KMS-11 (cell line): ENCODE measurements at regions not wholly inside any gene's neighbourhood (a gene's known extent, or its start where the extent isn't known, plus 50 kb on each side); places are given as distances from the start of the nearest gene placed in this dataset.

Experiments used
- H2AFZ ChIP-seq: fragments of 200-600 bp; sonication (generic); 2 replicates; pipeline ENCODE4 v1.6.1; 2016; ENCODE audit warnings: antibody characterized with exemption, mixed run types, low read depth
- H3K27ac ChIP-seq: fragments of 200-600 bp; sonication (generic); 2 replicates; pipeline ENCODE4 v1.6.1; 2016; ENCODE audit warnings: mild to moderate bottlenecking, mixed run types
- H3K27me3 ChIP-seq: fragments of 200-600 bp; sonication (generic); 2 replicates; pipeline ENCODE4 v1.6.1; 2017; ENCODE audit warnings: mild to moderate bottlenecking, low read depth, mixed run types, moderate library complexity; ENCODE audit not compliant: insufficient read depth
- H3K36me3 ChIP-seq: fragments of 200-600 bp; sonication (generic); 2 replicates; pipeline ENCODE4 v1.6.1; 2017; ENCODE audit warnings: mild to moderate bottlenecking, mixed run types; ENCODE audit not compliant: insufficient read depth
- H3K4me1 ChIP-seq: fragments of 200-600 bp; sonication (generic); 2 replicates; pipeline ENCODE4 v1.6.1; 2016; ENCODE audit warnings: mild to moderate bottlenecking, low read depth, mixed run types; ENCODE audit not compliant: poor library complexity, severe bottlenecking
- H3K4me2 ChIP-seq: fragments of 200-600 bp; sonication (generic); 2 replicates; pipeline ENCODE4 v1.7.0; 2016; ENCODE audit warnings: mild to moderate bottlenecking, mixed run types
- H3K4me3 ChIP-seq: fragments of 200-600 bp; sonication (generic); IDR thresholded peaks from 2 replicates; pipeline ENCODE4 v1.6.1; 2017; ENCODE audit warnings: low read depth, low read length, mixed read lengths; ENCODE audit not compliant: insufficient read depth
- H3K79me2 ChIP-seq: fragments of 200-600 bp; sonication (generic); 2 replicates; pipeline ENCODE4 v1.6.1; 2016; ENCODE audit warnings: low read depth, mixed run types; ENCODE audit not compliant: insufficient read depth
- H3K9ac ChIP-seq: fragments of 200-600 bp; sonication (generic); 2 replicates; pipeline ENCODE4 v1.6.1; 2016; ENCODE audit warnings: mild to moderate bottlenecking, mixed run types
- H4K20me1 ChIP-seq: fragments of 200-600 bp; sonication (generic); 2 replicates; pipeline ENCODE4 v1.6.1; 2016; ENCODE audit warnings: mild to moderate bottlenecking, mixed run types; ENCODE audit not compliant: insufficient read depth
- CTCF ChIP-seq: fragments of 200-600 bp; sonication (generic); conservative IDR thresholded peaks from 2 replicates; pipeline ENCODE4 v1.6.1; 2017; ENCODE audit warnings: low read depth, mild to moderate bottlenecking, antibody characterized with exemption, low read length, moderate library complexity, mixed read lengths

DNA sequence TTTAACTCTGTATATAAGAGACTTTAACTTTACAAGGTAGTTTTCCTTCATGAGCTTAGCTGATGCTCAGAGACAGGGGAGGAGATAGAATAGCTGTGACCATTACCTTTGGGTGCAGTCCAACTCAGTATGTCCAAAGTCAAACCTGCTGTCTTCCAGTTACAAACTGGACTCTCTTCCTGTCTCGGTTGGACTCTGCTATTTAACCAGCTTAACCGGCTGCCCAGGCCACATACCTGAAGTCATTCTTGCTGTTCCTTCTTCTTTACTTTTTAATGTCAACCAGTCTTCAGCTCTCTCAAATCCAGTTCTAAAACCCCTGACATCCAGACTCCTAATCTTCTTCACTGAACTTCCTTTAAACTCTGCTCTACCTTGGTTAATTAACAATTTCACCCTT lies 138.3 kb upstream of the TSHZ2 start:
- no peak overlapping the region for H3K9ac ChIP-seq
- no peak overlapping the region for H2AFZ ChIP-seq
- H4K20me1 ChIP-seq: no peaks in the 10 kb centered on the region
- H3K4me3 ChIP-seq: no peak overlapping the region
- no peak for TF ChIP-seq CTCF
- H3K4me1 ChIP-seq: no peaks in the 10 kb centered on the region
- H3K27ac ChIP-seq: no peak overlapping the region
- no peak overlapping the region for H3K4me2 ChIP-seq
- no peaks in the 10 kb centered on the region for H3K36me3 ChIP-seq
- no peaks in the 10 kb centered on the region for H3K27me3 ChIP-seq
- H3K79me2 ChIP-seq: no peaks in the 10 kb centered on the region

- H3K79me2 ChIP-seq: no peaks in the 10 kb centered on the region
- no peak overlapping the region for H3K9ac ChIP-seq
- H3K4me1 ChIP-seq: no peaks in the 10 kb centered on the region
- H3K4me3 ChIP-seq: no peak overlapping the region
- no peak overlapping the region for H2AFZ ChIP-seq
- no peaks in the 10 kb centered on the region for H3K36me3 ChIP-seq
- no peak for TF ChIP-seq CTCF
- no peaks in the 10 kb centered on the region for H3K27me3 ChIP-seq
- H3K27ac ChIP-seq: no peak overlapping the region
- no peaks in the 10 kb centered on the region for H4K20me1 ChIP-seq
- no peak overlapping the region for H3K4me2 ChIP-seq
These were observed 139.9 kb upstream of the TSHZ2 start for GRCh38 chr20:52832151-52832774.

DNA sequence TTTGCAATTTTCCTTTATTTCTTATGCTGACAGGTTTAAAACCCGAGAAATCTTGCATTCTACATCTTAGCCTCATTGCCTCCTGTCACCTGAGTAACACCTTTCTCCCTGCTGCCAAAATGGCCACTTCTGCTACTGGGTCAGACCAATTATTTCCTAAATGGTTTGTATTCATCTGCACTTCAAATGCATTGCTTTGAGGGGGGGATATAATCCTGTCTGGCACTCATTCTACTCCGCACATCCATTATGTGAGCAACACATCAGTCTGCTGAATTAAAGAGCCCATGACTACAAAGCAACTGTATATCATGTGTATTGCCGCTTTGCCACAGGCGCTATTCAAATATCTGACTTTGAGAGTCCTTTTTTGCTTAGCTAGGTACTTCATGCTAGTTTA lies 141.6 kb upstream of the TSHZ2 start:
- H3K9ac ChIP-seq: no peak overlapping the region
- no peaks in the 10 kb centered on the region for H3K36me3 ChIP-seq
- no peak for TF ChIP-seq CTCF
- no peak overlapping the region for H3K4me2 ChIP-seq
- H3K4me3 ChIP-seq: no peak overlapping the region
- H2AFZ ChIP-seq: no peak overlapping the region
- H3K27ac ChIP-seq: no peak overlapping the region
- H4K20me1 ChIP-seq: no peaks in the 10 kb centered on the region
- no peaks in the 10 kb centered on the region for H3K4me1 ChIP-seq
- no peaks in the 10 kb centered on the region for H3K79me2 ChIP-seq
- H3K27me3 ChIP-seq: no peaks in the 10 kb centered on the region

GRCh38 chr20:52829111-52829510 lies 143.0 kb upstream of the TSHZ2 start:
- Histone ChIP-seq H3K9ac (no peak overlapping the region), H3K4me2 (no peak overlapping the region), H3K79me2 (no peaks in the 10 kb centered on the region), H4K20me1 (no peaks in the 10 kb centered on the region), H3K4me1 (no peaks in the 10 kb centered on the region), H3K27me3 (no peaks in the 10 kb centered on the region), H3K4me3 (no peak overlapping the region), H2AFZ (no peak overlapping the region), H3K27ac (no peak overlapping the region), H3K36me3 (no peaks in the 10 kb centered on the region)
- no peak for TF ChIP-seq CTCF
